Activated naive CD4-positive, alpha-beta T cell treated with anti-CD3 and anti-CD28 coated beads, Interleukin-2, amount 50 U/mL, for 72 hours (primary cell): ENCODE measurements at regions not wholly inside any gene's neighbourhood (a gene's known extent, or its start where the extent isn't known, plus 50 kb on each side); places are given as distances from the start of the nearest gene placed in this dataset.

Source experiments
- ATAC-seq, 2 donors: fragments of 150-1000 bp; cut with Tn5 transposase; 2 replicates each; pipeline ENCODE4 v1.10.0; 2021; ENCODE audit warnings: mild to moderate bottlenecking in 2 of 2, moderate library complexity in 2 of 2
- DNase-seq, 2 donors: peaks; one replicate each; pipeline ENCODE4 v3.0.0; 2021 to 2022; ENCODE audit warnings: low spot score in 2 of 2
- H3K27ac Mint-ChIP-seq, 2 donors: one replicate each; pipeline ENCODE4 v1.8.0; 2022; ENCODE audit warnings: mild to moderate bottlenecking in 2 of 2, mixed read lengths in 2 of 2
- H3K36me3 Mint-ChIP-seq, 2 donors: one replicate each; pipeline ENCODE4 v1.8.0; 2022; ENCODE audit warnings: mixed read lengths in 2 of 2
- H3K9me3 Mint-ChIP-seq, 2 donors: one replicate each; pipeline ENCODE4 v1.8.0; 2022; ENCODE audit warnings: mixed read lengths in 2 of 2

DNA sequence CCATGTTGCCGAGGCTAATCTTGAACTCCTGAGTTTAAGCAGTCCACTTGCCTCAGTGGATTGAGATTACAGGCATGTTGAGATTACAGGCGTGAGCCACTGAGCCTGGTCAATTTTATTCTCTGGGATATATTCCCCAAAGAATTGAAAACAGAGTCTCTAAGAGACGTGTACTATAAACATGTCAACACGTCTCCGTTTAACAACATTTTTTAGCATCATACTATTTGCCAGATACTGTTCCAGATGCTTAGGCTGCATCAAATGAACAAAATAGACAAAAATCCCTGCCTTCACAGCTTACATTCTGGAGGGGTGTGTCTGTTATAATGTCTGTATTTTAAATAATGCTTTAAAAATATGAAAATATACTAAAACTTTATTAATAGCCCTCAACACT is 54.1 kb upstream of the PRKG1 start:
- Mint-ChIP-seq H3K9me3 (no peaks in the 10 kb centered on the region), H3K36me3 (no peaks in the 10 kb centered on the region), H3K27ac (no peak overlapping the region)
- no peak for DNase-seq
- ATAC-seq = no peak

DNA sequence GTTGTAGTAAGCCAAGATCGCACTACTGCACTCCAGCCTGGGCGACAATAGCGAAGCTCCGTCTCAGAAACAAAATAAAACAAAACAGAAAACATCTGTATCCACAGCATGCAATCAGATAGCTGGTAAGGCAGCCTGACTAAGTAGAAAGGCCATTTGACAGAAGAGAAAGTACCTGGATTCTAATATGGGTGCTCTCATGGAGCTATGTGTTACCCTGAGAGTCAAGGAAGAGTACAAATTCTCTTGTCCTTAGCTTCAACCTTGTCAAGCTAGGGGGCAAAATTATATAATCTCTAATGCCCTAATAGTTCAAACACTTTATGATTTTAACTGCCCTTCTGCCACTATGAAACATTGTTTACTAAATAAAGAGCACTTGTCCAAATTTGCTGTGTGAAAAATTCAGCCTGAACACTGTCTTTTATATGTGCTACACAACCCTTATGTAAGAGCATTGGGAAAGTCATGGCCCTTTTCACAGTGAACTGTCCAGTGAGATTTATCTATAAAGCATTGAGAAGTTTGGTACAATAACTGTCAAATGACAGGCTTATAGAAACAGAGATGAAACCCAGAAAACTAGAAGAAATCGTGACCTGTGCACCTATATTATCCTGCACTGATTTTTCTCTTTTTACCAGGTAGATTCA is 51.2 kb upstream of the PRKG1 start:
- no peaks in the 10 kb centered on the region for H3K9me3 Mint-ChIP-seq
- H3K36me3 Mint-ChIP-seq = no peaks in the 10 kb centered on the region
- no peak for ATAC-seq
- no peak for DNase-seq
- H3K27ac Mint-ChIP-seq = no peak overlapping the region

DNA sequence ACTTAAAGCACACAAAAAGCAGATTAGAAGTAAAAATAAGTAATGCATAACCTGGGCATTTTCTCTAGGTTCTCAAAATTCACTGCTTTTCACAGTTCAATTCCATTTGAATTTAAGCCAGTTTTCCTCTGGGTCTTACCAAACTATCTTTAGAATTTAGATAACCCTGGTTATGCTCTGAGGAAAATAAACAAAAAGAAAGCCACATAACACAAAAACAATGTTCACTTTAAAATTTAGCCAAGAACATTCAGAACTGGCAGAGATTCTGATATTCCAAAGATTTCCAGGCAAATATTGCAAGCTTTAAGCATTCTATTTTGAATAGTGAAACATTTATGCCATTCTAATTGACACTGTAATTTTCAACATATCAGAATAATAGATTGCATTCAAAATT is 50.7 kb upstream of the PRKG1 start:
- ATAC-seq (no peak), DNase-seq (no peak)
- Mint-ChIP-seq H3K27ac (no peak overlapping the region), H3K36me3 (no peaks in the 10 kb centered on the region), H3K9me3 (no peaks in the 10 kb centered on the region)
